Loucy (cell line): ENCODE measurements at regions not wholly inside any gene's neighbourhood (a gene's known extent, or its start where the extent isn't known, plus 50 kb on each side); places are given as distances from the start of the nearest gene placed in this dataset.

Experiments
- H2AFZ ChIP-seq: fragments of 200-600 bp; sonication (generic); 2 replicates; pipeline ENCODE4 v1.6.0; 2016; ENCODE audit warnings: antibody characterized with exemption, mild to moderate bottlenecking, low read length, moderate library complexity
- H3F3A ChIP-seq: fragments of 200-600 bp; 2 replicates; pipeline ENCODE4 v1.6.0; 2016; ENCODE audit warnings: antibody characterized with exemption, low read depth, mild to moderate bottlenecking
- H3K27me3 ChIP-seq: fragments of 200-600 bp; sonication (generic); 2 replicates; pipeline ENCODE4 v1.6.1; 2014; ENCODE audit warnings: low read length, mild to moderate bottlenecking; ENCODE audit not compliant: insufficient read depth, poor library complexity, severe bottlenecking
- H3K36me3 ChIP-seq: fragments of 200-600 bp; sonication (generic); 2 replicates; pipeline ENCODE4 v1.6.1; 2016; ENCODE audit warnings: low read length; ENCODE audit not compliant: insufficient read depth
- H3K4me1 ChIP-seq: fragments of 200-600 bp; sonication (generic); 2 replicates; pipeline ENCODE4 v1.5.1; 2014; ENCODE audit warnings: low read length, mild to moderate bottlenecking; ENCODE audit not compliant: insufficient read depth, poor library complexity, severe bottlenecking
- H3K4me2 ChIP-seq: fragments of 200-600 bp; sonication (generic); 2 replicates; pipeline ENCODE4 v1.6.0; 2014; ENCODE audit warnings: antibody characterized with exemption, low read length, low read depth, mild to moderate bottlenecking; ENCODE audit not compliant: poor library complexity, severe bottlenecking
- H3K4me3 ChIP-seq: fragments of 200-600 bp; sonication (generic); 2 replicates; pipeline ENCODE4 v1.5.1; 2014; ENCODE audit warnings: low read length, mild to moderate bottlenecking, mixed read lengths; ENCODE audit not compliant: poor library complexity, severe bottlenecking
- H3K79me2 ChIP-seq: fragments of 200-600 bp; sonication (generic); 2 replicates; pipeline ENCODE4 v1.6.1; 2014; ENCODE audit warnings: low read length; ENCODE audit not compliant: insufficient read depth
- H3K9ac ChIP-seq: fragments of 200-600 bp; sonication (generic); 2 replicates; pipeline ENCODE4 v1.6.0; 2014; ENCODE audit warnings: mild to moderate bottlenecking, low read depth, low read length, moderate library complexity; ENCODE audit not compliant: poor library complexity, severe bottlenecking
- H3K9me2 ChIP-seq: fragments of 200-600 bp; sonication (generic); replicated peaks from 2 replicates; pipeline ENCODE4 v1.6.1; 2016; ENCODE audit warnings: low read depth, low read length, mixed read lengths
- H3K9me3 ChIP-seq: fragments of 200-600 bp; sonication (generic); 2 replicates; pipeline ENCODE4 v1.6.1; 2014; ENCODE audit warnings: mild to moderate bottlenecking, antibody characterized with exemption, low read length, low read depth; ENCODE audit not compliant: insufficient read depth
- H4K20me1 ChIP-seq: fragments of 200-600 bp; sonication (generic); 2 replicates; pipeline ENCODE4 v1.6.0; 2014; ENCODE audit warnings: antibody characterized with exemption, low read length, mild to moderate bottlenecking; ENCODE audit not compliant: insufficient read depth, poor library complexity, severe bottlenecking
- EZH2phosphoT487 ChIP-seq: fragments of 200-600 bp; IDR thresholded peaks from 2 replicates; pipeline ENCODE4 v1.6.1; 2018; ENCODE audit warnings: antibody characterized with exemption, mild to moderate bottlenecking, moderate library complexity, borderline replicate concordance
- TF ChIP-seq, protein P1 (sequence below): fragments of 200-600 bp; sonication (generic); conservative IDR thresholded peaks from 2 replicates; pipeline ENCODE4 v1.5.1; 2014; ENCODE audit warnings: mild to moderate bottlenecking, antibody characterized with exemption, low read length

DNA sequence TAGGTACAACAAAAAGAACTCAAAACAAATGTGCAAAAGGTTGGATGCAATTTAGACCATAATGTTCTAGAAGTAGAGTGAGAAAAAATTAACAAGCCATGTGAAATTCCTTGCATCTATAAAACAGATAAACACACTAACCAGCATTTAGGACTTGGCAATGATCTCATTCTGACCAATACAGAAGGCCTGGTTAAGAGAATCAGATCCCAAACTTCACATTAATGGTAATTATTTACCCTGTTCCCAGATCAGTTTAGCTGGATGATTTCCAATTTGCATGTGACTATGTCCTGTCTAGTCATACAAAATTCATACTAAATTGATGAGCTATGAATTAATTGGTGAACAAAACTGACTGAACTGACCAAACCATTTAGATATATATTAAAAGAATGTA, 98.4 kb upstream of the FIGN start:
- no peak overlapping the region for H3K4me2 ChIP-seq
- no peaks in the 10 kb centered on the region for H3K36me3 ChIP-seq
- no peaks in the 10 kb centered on the region for H3K4me1 ChIP-seq
- no peaks in the 10 kb centered on the region for H3K79me2 ChIP-seq
- H3K4me3 ChIP-seq: no peak overlapping the region
- no peak overlapping the region for H2AFZ ChIP-seq
- no peaks in the 10 kb centered on the region for H3K9me2 ChIP-seq
- no peak overlapping the region for H3K9ac ChIP-seq
- no peaks in the 10 kb centered on the region for H3K9me3 ChIP-seq
- H3F3A ChIP-seq: no peaks in the 10 kb centered on the region
- H3K27me3 ChIP-seq: no peaks in the 10 kb centered on the region
- no peaks in the 10 kb centered on the region for H4K20me1 ChIP-seq
- no peak for TF ChIP-seq EZH2phosphoT487
- TF ChIP-seq, protein P1, sequence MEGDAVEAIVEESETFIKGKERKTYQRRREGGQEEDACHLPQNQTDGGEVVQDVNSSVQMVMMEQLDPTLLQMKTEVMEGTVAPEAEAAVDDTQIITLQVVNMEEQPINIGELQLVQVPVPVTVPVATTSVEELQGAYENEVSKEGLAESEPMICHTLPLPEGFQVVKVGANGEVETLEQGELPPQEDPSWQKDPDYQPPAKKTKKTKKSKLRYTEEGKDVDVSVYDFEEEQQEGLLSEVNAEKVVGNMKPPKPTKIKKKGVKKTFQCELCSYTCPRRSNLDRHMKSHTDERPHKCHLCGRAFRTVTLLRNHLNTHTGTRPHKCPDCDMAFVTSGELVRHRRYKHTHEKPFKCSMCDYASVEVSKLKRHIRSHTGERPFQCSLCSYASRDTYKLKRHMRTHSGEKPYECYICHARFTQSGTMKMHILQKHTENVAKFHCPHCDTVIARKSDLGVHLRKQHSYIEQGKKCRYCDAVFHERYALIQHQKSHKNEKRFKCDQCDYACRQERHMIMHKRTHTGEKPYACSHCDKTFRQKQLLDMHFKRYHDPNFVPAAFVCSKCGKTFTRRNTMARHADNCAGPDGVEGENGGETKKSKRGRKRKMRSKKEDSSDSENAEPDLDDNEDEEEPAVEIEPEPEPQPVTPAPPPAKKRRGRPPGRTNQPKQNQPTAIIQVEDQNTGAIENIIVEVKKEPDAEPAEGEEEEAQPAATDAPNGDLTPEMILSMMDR: no peak

DNA sequence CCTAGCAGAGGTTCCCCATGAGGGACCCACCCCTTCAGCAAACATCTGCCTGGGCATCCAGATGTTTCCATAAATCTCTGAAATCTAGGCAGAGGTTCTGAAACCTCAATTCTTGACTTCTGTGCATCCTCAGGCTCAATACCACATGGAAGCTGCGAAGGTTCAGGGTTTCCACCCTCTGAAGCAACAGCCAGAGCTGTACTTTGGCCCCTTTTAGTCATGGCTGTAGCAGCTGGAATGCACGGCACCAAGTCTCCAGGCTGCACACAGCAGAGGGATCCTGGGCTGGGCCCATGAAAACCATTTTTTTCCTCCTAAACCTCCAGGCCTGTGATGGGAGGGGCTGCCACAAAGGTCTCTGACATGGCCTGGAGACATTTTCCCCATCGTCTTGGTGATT, 93.0 kb upstream of the FIGN start:
- TF ChIP-seq EZH2phosphoT487: no peak
- TF ChIP-seq, protein P1: 0 out of 2 replicates have a peak, but pooled peaks have one; percentile 2
- Histone ChIP-seq H3K79me2 (no peaks in the 10 kb centered on the region), H2AFZ (no peak overlapping the region), H4K20me1 (no peaks in the 10 kb centered on the region), H3K4me1 (peaks cover 3% of the 10 kb centered on the region), H3K4me3 (no peak overlapping the region), H3K27me3 (no peaks in the 10 kb centered on the region), H3K4me2 (no peak overlapping the region), H3F3A (no peaks in the 10 kb centered on the region), H3K9me3 (no peaks in the 10 kb centered on the region), H3K36me3 (no peaks in the 10 kb centered on the region), H3K9me2 (no peaks in the 10 kb centered on the region), H3K9ac (no peak overlapping the region)

DNA sequence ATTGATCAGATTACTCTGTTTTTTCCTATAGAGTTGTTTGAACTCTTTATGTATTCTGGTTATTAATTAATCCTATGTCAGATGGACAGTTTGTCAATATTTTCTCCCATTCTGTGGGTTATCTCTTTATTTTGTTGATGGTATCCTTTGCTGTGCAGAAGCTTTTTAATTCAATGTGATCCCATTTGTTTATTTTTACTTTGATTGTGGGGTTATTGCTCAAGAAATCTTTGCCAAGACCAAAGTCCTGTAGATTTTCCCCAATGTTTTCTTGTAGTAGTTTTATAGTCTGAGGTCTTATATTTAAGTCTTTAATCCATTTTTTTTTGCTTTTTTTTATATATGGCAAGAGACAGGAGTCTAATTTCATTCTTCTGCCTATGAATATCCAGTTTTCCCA, 86.2 kb upstream of the FIGN start:
- no peaks in the 10 kb centered on the region for H3K79me2 ChIP-seq
- no peaks in the 10 kb centered on the region for H3K27me3 ChIP-seq
- H3K4me3 ChIP-seq: no peak overlapping the region
- H3K9ac ChIP-seq: no peak overlapping the region
- peaks cover 2% of the 10 kb centered on the region for H3K4me1 ChIP-seq
- no peak overlapping the region for H2AFZ ChIP-seq
- no peaks in the 10 kb centered on the region for H4K20me1 ChIP-seq
- no peaks in the 10 kb centered on the region for H3K36me3 ChIP-seq
- TF ChIP-seq, protein P1: no peak
- TF ChIP-seq EZH2phosphoT487: no peak
- H3F3A ChIP-seq: no peaks in the 10 kb centered on the region
- H3K4me2 ChIP-seq: no peak overlapping the region
- H3K9me2 ChIP-seq: no peaks in the 10 kb centered on the region
- H3K9me3 ChIP-seq: no peaks in the 10 kb centered on the region
